Right lobe of liver (tissue), 4 donors: ENCODE measurements at regions not wholly inside any gene's neighbourhood (a gene's known extent, or its start where the extent isn't known, plus 50 kb on each side); places are given as distances from the start of the nearest gene placed in this dataset.

ENCODE experiments used
- CTCF ChIP-seq, 4 donors: fragments of 200-600 bp in 3 of 4; fragments of 450-650 bp in 1 of 4; IDR thresholded peaks; one replicate each; pipeline versions ENCODE4 v1.5.1 to v1.8.0; 2016 to 2022; ENCODE audit warnings: antibody characterized with exemption in 4 of 4, mild to moderate bottlenecking in 2 of 4
- POLR2A ChIP-seq: fragments of 450-650 bp; IDR thresholded peaks from one replicate; pipeline ENCODE4 v1.6.1; 2017; ENCODE audit warnings: antibody characterized with exemption, mild to moderate bottlenecking
- donor health status: DM: no; HTN: no; CAD: no.
- donor health status: DM: no; HTN: no; CAD: no.
- donor health status: DM: no; HTN: yes; CAD: no.

- TF ChIP-seq CTCF (IDR thresholded peaks at IDR 0.05) (no peak), POLR2A (no peak)
Measured at GRCh38 chr2:146985753-146986152, 859.1 kb upstream of the ACVR2A start.
